SK-N-SH (cell line): ENCODE measurements at regions not wholly inside any gene's neighbourhood (a gene's known extent, or its start where the extent isn't known, plus 50 kb on each side); places are given as distances from the start of the nearest gene placed in this dataset.

Experiments used
- CTCF ChIA-PET: fragments of 300-600, 350-600 bp; formaldehyde crosslinking; extraction: SDS; loops from one replicate; lab custom pipeline; 2021; lab: Yijun Ruan, JAX
- POLR2A ChIA-PET: fragments of 350-600 bp; sonication (Branson Sonifier 250); formaldehyde crosslinking; extraction: SDS; loops from one replicate; lab custom pipeline; 2020; ENCODE audit warnings: antibody characterized with exemption, inconsistent platforms; lab: Yijun Ruan, JAX
- DNase-seq: peaks from one replicate; pipeline ENCODE4 v3.0.0; 2012
- H2AFZ ChIP-seq: fragments of 200-600 bp; sonication (generic); 2 replicates; pipeline ENCODE4 v1.8.1; 2016; ENCODE audit warnings: antibody characterized with exemption, mild to moderate bottlenecking, low read depth
- H3F3A ChIP-seq: fragments of 200-600 bp; sonication (generic); replicated peaks from 2 replicates; pipeline ENCODE3; 2016; ENCODE audit warnings: antibody characterized with exemption, mild to moderate bottlenecking; ENCODE audit not compliant: insufficient read depth
- H3K27ac ChIP-seq, 2 experiments: fragments of 200-500 bp in 1 of 2; fragments of 200-600 bp in 1 of 2; sonication (Bioruptor generic) in 1 of 2; sonication (generic), shearing (Covaris generic) in 1 of 2; 2 replicates each; pipeline versions ENCODE4 v1.5.1 to v1.6.1; 2014 to 2016; ENCODE audit warnings: low read depth in 2 of 2, inconsistent platforms in 1 of 2, low read length in 1 of 2, mild to moderate bottlenecking in 1 of 2, mixed read lengths in 1 of 2
- H3K27me3 ChIP-seq: fragments of 200-600 bp; sonication (generic), shearing (Covaris generic); 2 replicates; pipeline ENCODE4 v1.6.1; 2016; ENCODE audit warnings: mixed run types; ENCODE audit not compliant: insufficient read depth
- H3K36me3 ChIP-seq, 2 experiments: fragments of 200-500 bp in 1 of 2; fragments of 200-600 bp in 1 of 2; sonication (Bioruptor generic) in 1 of 2; sonication (generic) in 1 of 2; replicated peaks in 1 of 2; 2 replicates each; pipeline versions ENCODE3 to v1.5.1; 2014 to 2016; ENCODE audit warnings: low read length in 1 of 2, mild to moderate bottlenecking in 1 of 2; ENCODE audit not compliant: insufficient read depth in 2 of 2, control insufficient read depth in 1 of 2
- H3K4me1 ChIP-seq, 2 experiments: fragments of 200-500 bp in 1 of 2; fragments of 200-600 bp in 1 of 2; sonication (Bioruptor generic) in 1 of 2; sonication (generic), shearing (Covaris generic) in 1 of 2; 2 replicates each; pipeline versions ENCODE4 v1.5.1 to v1.6.1; 2014 to 2016; ENCODE audit warnings: low read depth in 1 of 2, low read length in 1 of 2, mixed run types in 1 of 2; ENCODE audit not compliant: insufficient read depth in 2 of 2, control insufficient read depth in 1 of 2
- H3K4me2 ChIP-seq: fragments of 200-600 bp; sonication (generic), shearing (Covaris generic); 2 replicates; pipeline ENCODE4 v1.6.1; 2017; ENCODE audit warnings: mixed run types
- H3K4me3 ChIP-seq, 2 experiments: fragments of 200-500 bp in 1 of 2; fragments of 200-600 bp in 1 of 2; sonication (Bioruptor generic) in 1 of 2; sonication (generic), shearing (Covaris generic) in 1 of 2; 2 replicates each; pipeline versions ENCODE4 v1.5.1 to v1.8.1; 2014 to 2016; ENCODE audit warnings: low read depth in 2 of 2, inconsistent platforms in 1 of 2, low read length in 1 of 2, mild to moderate bottlenecking in 1 of 2, mixed read lengths in 1 of 2, moderate library complexity in 1 of 2
- H3K79me2 ChIP-seq: fragments of 200-600 bp; sonication (generic); 2 replicates; pipeline ENCODE4 v1.8.1; 2017; ENCODE audit warnings: mild to moderate bottlenecking; ENCODE audit not compliant: insufficient read depth
- H3K9ac ChIP-seq: fragments of 200-600 bp; sonication (generic); 2 replicates; pipeline ENCODE4 v1.6.1; 2017; ENCODE audit warnings: mixed run types
- H3K9me2 ChIP-seq: fragments of 200-600 bp; sonication (generic); 2 replicates; pipeline ENCODE4 v1.6.1; 2017; ENCODE audit warnings: mixed run types
- H3K9me3 ChIP-seq: fragments of 200-600 bp; sonication (generic); 2 replicates; pipeline ENCODE4 v1.6.1; 2017; ENCODE audit warnings: mixed run types, mild to moderate bottlenecking, moderate library complexity
- H4K20me1 ChIP-seq: fragments of 200-600 bp; sonication (generic); 2 replicates; pipeline ENCODE4 v1.6.1; 2017; ENCODE audit warnings: mild to moderate bottlenecking, mixed run types; ENCODE audit not compliant: insufficient read depth
- CHD2 ChIP-seq: fragments of 150-350 bp; IDR thresholded peaks from 2 replicates; pipeline ENCODE4 v1.6.1; 2018; ENCODE audit warnings: low read length; ENCODE audit not compliant: partially characterized antibody
- ELF1 ChIP-seq: IDR thresholded peaks from 2 replicates; pipeline ENCODE4 v1.4.0; 2012
- EZH2phosphoT487 ChIP-seq: fragments of 200-600 bp; sonication (generic); IDR thresholded peaks from 2 replicates; pipeline ENCODE4 v1.6.1; 2017; ENCODE audit warnings: low read depth, mixed run types, mild to moderate bottlenecking, antibody characterized with exemption, moderate library complexity, borderline replicate concordance
- FOSL2 ChIP-seq: IDR thresholded peaks from 2 replicates; pipeline ENCODE4 v1.4.0; 2012; ENCODE audit warnings: low read depth, mild to moderate bottlenecking, moderate library complexity, borderline replicate concordance
- FOXJ3 ChIP-seq: sonication (generic); formaldehyde crosslinking; IDR thresholded peaks from 2 replicates; pipeline ENCODE4 v1.5.1; 2020; ENCODE audit warnings: mild to moderate bottlenecking, missing genetic modification reagents
- GABPA ChIP-seq: IDR thresholded peaks from 2 replicates; pipeline ENCODE4 v1.4.0; 2012; ENCODE audit warnings: low read depth, mild to moderate bottlenecking
- GATA2 ChIP-seq: sonication (generic); formaldehyde crosslinking; IDR thresholded peaks from 2 replicates; pipeline ENCODE4 v1.5.0; 2020; ENCODE audit warnings: mild to moderate bottlenecking, missing genetic modification reagents
- IRF3 ChIP-seq: fragments of 150-350 bp; IDR thresholded peaks from 2 replicates; pipeline ENCODE4 v1.6.1; 2016; ENCODE audit warnings: mild to moderate bottlenecking, low read depth, low read length
- JUND ChIP-seq: IDR thresholded peaks from 2 replicates; pipeline ENCODE4 v1.4.0; 2012
- MAX ChIP-seq: IDR thresholded peaks from 2 replicates; pipeline ENCODE4 v1.4.0; 2012; ENCODE audit warnings: low read depth
- MEF2A ChIP-seq: IDR thresholded peaks from 2 replicates; pipeline ENCODE4 v1.4.0; 2012; ENCODE audit warnings: low read depth, borderline replicate concordance
- MXI1 ChIP-seq: IDR thresholded peaks from 2 replicates; pipeline ENCODE4 v1.6.1; 2012; ENCODE audit warnings: mild to moderate bottlenecking, low read depth, low read length, improper control_type of control experiment
- NFIC ChIP-seq: IDR thresholded peaks from 2 replicates; pipeline ENCODE4 v1.4.0; 2012; ENCODE audit warnings: borderline replicate concordance
- POLR2AphosphoS5 ChIP-seq: IDR thresholded peaks from 2 replicates; pipeline ENCODE4 v1.6.1; 2012; ENCODE audit warnings: low read depth, low read length
- RAD21 ChIP-seq: IDR thresholded peaks from 2 replicates; pipeline ENCODE4 v1.6.1; 2012; ENCODE audit warnings: mild to moderate bottlenecking, low read length
- RCOR1 ChIP-seq: fragments of 150-350 bp; IDR thresholded peaks from 2 replicates; pipeline ENCODE4 v1.6.1; 2017; ENCODE audit warnings: antibody characterized with exemption, low read length
- RFX5 ChIP-seq: IDR thresholded peaks from 2 replicates; pipeline ENCODE4 v1.6.1; 2012; ENCODE audit warnings: mild to moderate bottlenecking, improper control_type of control experiment, low read length
- SMC3 ChIP-seq: IDR thresholded peaks from 2 replicates; pipeline ENCODE4 v1.6.1; 2012; ENCODE audit warnings: low read depth, low read length, improper control_type of control experiment
- TAF1 ChIP-seq: IDR thresholded peaks from 2 replicates; pipeline ENCODE4 v1.6.1; 2012; ENCODE audit warnings: low read depth, mild to moderate bottlenecking, low read length, moderate library complexity, borderline replicate concordance
- TEAD4 ChIP-seq: IDR thresholded peaks from 2 replicates; pipeline ENCODE4 v1.4.0; 2012; ENCODE audit warnings: mild to moderate bottlenecking, borderline replicate concordance; ENCODE audit not compliant: insufficient read depth
- YY1 ChIP-seq: IDR thresholded peaks from 2 replicates; pipeline ENCODE4 v1.4.0; 2012; ENCODE audit warnings: low read depth, mild to moderate bottlenecking
- WGBS: methylation state at CpG from one replicate; pipeline ENCODE4 v1.1.6; 2017; ENCODE audit warnings: low lambda C conversion rate; 5-methylcytosine and 5-hydroxymethylcytosine counted together
- TF ChIP-seq, protein P1 (sequence below): fragments of 200-600 bp; sonication (generic); IDR thresholded peaks from 2 replicates; pipeline ENCODE4 v1.6.1; 2017; ENCODE audit warnings: antibody characterized with exemption, mild to moderate bottlenecking, moderate library complexity
- TF ChIP-seq, protein P2 (sequence below): fragments of 150-350 bp; IDR thresholded peaks from 2 replicates; pipeline ENCODE4 v1.6.1; 2017; ENCODE audit warnings: antibody characterized with exemption, low read length, low read depth, borderline replicate concordance

GRCh38 chr11:104256525-104256924 is 92.6 kb upstream of the PDGFD start:
- no peaks in the 10 kb centered on the region for H3K9me2 ChIP-seq
- POLR2A ChIA-PET = no interaction called here
- H3K4me2 ChIP-seq = no peak overlapping the region
- no peaks in the 10 kb centered on the region for H3K4me1 ChIP-seq
- H3K27ac ChIP-seq = no peak overlapping the region
- H3K79me2 ChIP-seq = no peaks in the 10 kb centered on the region
- H2AFZ ChIP-seq = no peak overlapping the region
- H3K27me3 ChIP-seq = no peaks in the 10 kb centered on the region
- no peak for DNase-seq
- H3K36me3 ChIP-seq = no peaks in the 10 kb centered on the region
- CTCF ChIA-PET = interaction anchor here (1.8 kb wide), 1 partner anchor 11 kb away, joined by 6 read pairs; no protein-coding TSS in a partner anchor
- H3K9ac ChIP-seq = no peak overlapping the region
- WGBS = 63% methylated on average over 2 of the region's 2 CpGs
- H3F3A ChIP-seq = no peaks in the 10 kb centered on the region
- H3K9me3 ChIP-seq = no peaks in the 10 kb centered on the region
- no peak for TF ChIP-seq TEAD4
- TF ChIP-seq MXI1 = no peak
- no peak for TF ChIP-seq MAX
- TF ChIP-seq SMC3 = 0 out of 2 replicates have a peak, but pooled peaks have one; percentile 6
- peak; percentile 51 for TF ChIP-seq RAD21
- no peak for TF ChIP-seq YY1
- TF ChIP-seq, protein P1, sequence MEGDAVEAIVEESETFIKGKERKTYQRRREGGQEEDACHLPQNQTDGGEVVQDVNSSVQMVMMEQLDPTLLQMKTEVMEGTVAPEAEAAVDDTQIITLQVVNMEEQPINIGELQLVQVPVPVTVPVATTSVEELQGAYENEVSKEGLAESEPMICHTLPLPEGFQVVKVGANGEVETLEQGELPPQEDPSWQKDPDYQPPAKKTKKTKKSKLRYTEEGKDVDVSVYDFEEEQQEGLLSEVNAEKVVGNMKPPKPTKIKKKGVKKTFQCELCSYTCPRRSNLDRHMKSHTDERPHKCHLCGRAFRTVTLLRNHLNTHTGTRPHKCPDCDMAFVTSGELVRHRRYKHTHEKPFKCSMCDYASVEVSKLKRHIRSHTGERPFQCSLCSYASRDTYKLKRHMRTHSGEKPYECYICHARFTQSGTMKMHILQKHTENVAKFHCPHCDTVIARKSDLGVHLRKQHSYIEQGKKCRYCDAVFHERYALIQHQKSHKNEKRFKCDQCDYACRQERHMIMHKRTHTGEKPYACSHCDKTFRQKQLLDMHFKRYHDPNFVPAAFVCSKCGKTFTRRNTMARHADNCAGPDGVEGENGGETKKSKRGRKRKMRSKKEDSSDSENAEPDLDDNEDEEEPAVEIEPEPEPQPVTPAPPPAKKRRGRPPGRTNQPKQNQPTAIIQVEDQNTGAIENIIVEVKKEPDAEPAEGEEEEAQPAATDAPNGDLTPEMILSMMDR = peak; percentile 30
- no peak for TF ChIP-seq JUND
- no peak overlapping the region for H3K4me3 ChIP-seq
- H4K20me1 ChIP-seq = no peaks in the 10 kb centered on the region

DNA sequence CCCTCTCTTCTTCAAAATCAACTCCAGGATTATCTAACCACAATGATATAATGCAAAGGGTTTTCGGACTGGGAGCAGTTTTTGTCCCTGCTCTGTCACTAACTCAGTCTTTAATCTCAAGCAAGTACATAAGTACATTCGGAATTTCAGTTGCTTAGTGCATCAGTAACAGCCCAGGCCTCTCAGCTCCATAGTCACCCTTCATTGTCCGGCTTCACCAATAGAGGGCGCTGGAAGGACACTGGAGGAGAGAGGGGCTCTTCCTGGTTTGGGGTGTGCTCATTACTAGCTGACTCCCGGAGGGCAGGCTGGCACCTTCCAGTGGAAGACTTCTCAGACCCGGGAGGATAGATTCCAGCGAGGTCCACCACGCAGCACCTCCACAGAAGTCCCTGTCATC is 90.4 kb upstream of the PDGFD start:
- no peaks in the 10 kb centered on the region for H3K36me3 ChIP-seq
- no peak overlapping the region for H3K9ac ChIP-seq
- H3K4me1 ChIP-seq = no peaks in the 10 kb centered on the region
- DNase-seq = peak; percentile 7
- whole genome bisulfite sequencing = 69% methylated on average over 4 of the region's 8 CpGs
- ChIA-PET POLR2A (no interaction called here), CTCF (interaction anchor here (0.8 to 1.1 kb wide), 3 partner anchors 9 to 331 kb away, joined by 3 to 5 read pairs (median 3); no protein-coding TSS in a partner anchor)
- no peaks in the 10 kb centered on the region for H3F3A ChIP-seq
- no peaks in the 10 kb centered on the region for H4K20me1 ChIP-seq
- no peak overlapping the region for H3K4me2 ChIP-seq
- H3K27ac ChIP-seq = no peak overlapping the region
- no peaks in the 10 kb centered on the region for H3K9me3 ChIP-seq
- no peaks in the 10 kb centered on the region for H3K79me2 ChIP-seq
- H3K4me3 ChIP-seq = no peak overlapping the region
- no peaks in the 10 kb centered on the region for H3K27me3 ChIP-seq
- H2AFZ ChIP-seq = no peak overlapping the region
- no peaks in the 10 kb centered on the region for H3K9me2 ChIP-seq
- TF ChIP-seq FOXJ3 (CRISPR knock-in tag) (no peak), GATA2 (no peak), MXI1 (no peak), RAD21 (peak; percentile 52), ELF1 (peak; percentile 32; the same call in 1 of the 2 replicates), IRF3 (no peak), NFIC (no peak), FOSL2 (no peak), RCOR1 (no peak), EZH2phosphoT487 (no peak), RFX5 (no peak), TAF1 (no peak), MEF2A (no peak), POLR2AphosphoS5 (no peak), SMC3 (0 out of 2 replicates have a peak, but pooled peaks have one; percentile 33), YY1 (no peak), GABPA (no peak), CHD2 (no peak)
- TF ChIP-seq, protein P2, sequence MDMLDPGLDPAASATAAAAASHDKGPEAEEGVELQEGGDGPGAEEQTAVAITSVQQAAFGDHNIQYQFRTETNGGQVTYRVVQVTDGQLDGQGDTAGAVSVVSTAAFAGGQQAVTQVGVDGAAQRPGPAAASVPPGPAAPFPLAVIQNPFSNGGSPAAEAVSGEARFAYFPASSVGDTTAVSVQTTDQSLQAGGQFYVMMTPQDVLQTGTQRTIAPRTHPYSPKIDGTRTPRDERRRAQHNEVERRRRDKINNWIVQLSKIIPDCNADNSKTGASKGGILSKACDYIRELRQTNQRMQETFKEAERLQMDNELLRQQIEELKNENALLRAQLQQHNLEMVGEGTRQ = no peak
- TF ChIP-seq, protein P1 = peak; percentile 62
